GM12865 (cell line): ENCODE measurements at regions not wholly inside any gene's neighbourhood (a gene's known extent, or its start where the extent isn't known, plus 50 kb on each side); places are given as distances from the start of the nearest gene placed in this dataset.

Experiments used
- DNase-seq: peaks from one replicate; pipeline ENCODE4 v3.0.0; 2010; ENCODE audit warnings: low read depth
- H3K4me3 ChIP-seq: 2 replicates; pipeline ENCODE4 v1.5.1; 2011; ENCODE audit warnings: mild to moderate bottlenecking, low read depth, low read length, control low read depth
- TF ChIP-seq, protein P1 (sequence below): IDR thresholded peaks from 2 replicates; pipeline ENCODE4 v1.5.1; 2011; ENCODE audit warnings: low read length, control low read depth, low read depth, inconsistent platforms; ENCODE audit not compliant: insufficient read depth; ENCODE audit errors: missing control alignments

- no peak for DNase-seq
- TF ChIP-seq, protein P1, sequence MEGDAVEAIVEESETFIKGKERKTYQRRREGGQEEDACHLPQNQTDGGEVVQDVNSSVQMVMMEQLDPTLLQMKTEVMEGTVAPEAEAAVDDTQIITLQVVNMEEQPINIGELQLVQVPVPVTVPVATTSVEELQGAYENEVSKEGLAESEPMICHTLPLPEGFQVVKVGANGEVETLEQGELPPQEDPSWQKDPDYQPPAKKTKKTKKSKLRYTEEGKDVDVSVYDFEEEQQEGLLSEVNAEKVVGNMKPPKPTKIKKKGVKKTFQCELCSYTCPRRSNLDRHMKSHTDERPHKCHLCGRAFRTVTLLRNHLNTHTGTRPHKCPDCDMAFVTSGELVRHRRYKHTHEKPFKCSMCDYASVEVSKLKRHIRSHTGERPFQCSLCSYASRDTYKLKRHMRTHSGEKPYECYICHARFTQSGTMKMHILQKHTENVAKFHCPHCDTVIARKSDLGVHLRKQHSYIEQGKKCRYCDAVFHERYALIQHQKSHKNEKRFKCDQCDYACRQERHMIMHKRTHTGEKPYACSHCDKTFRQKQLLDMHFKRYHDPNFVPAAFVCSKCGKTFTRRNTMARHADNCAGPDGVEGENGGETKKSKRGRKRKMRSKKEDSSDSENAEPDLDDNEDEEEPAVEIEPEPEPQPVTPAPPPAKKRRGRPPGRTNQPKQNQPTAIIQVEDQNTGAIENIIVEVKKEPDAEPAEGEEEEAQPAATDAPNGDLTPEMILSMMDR = no peak
- no peak overlapping the region for H3K4me3 ChIP-seq
These were observed 308.1 kb upstream of the PPARGC1A start for GRCh38 chr4:24197955-24198354.

DNA sequence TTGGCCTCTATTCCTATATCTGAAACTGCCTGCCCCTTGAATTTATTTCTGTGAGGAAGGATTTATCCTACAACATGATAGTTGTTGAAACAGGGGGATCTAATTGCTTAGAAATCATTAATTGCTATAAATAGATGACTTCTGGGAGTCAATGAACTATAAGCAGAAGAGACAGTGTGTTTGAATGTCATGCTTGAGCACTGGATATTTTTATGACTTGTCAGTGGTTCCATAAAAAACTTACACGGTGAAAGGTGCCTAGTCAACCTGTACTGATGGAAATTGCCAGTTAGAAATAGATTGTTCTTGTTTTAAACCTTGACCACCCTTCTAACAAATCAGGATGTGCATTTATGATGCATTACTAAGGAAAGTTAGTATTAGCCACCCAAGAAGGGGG is 306.9 kb upstream of the PPARGC1A start:
- no peak overlapping the region for H3K4me3 ChIP-seq
- TF ChIP-seq, protein P1 = no peak
- no peak for DNase-seq

DNA sequence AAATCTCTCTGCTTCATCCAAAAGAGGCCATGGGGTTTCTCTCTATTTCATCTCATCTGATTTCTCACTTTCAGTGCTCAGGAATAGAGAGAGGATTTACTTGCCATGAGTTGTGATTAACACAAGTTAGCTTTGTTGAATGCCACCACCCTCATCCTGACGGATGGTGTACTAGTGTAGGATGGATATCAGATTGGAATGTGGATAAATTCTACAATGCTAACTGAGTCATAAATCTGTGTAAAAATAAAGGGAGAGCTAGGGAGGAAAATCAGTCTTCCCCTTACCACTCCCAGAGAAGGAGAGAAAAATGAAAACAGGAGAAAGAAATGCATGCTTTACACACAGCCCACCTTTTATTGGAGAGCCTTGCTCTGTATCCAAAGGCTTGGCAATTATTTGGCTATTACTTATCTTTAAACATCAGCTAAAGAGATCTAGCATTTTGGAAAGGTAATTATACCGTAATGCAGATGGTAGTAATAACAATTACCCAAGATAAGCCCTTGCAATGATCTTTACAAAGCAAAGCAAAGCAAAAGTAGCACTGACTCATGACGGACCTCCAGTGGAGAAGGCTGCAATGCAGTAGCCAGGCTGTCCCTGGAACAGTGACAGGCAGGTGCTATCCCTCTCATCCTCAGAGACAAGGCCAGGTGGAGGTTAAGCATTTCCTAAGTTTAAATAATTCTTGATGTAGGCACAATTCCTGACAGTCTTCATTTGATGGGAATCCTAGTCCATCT is 306.3 kb upstream of the PPARGC1A start:
- no peak overlapping the region for H3K4me3 ChIP-seq
- TF ChIP-seq, protein P1 = no peak
- DNase-seq = no peak

DNA sequence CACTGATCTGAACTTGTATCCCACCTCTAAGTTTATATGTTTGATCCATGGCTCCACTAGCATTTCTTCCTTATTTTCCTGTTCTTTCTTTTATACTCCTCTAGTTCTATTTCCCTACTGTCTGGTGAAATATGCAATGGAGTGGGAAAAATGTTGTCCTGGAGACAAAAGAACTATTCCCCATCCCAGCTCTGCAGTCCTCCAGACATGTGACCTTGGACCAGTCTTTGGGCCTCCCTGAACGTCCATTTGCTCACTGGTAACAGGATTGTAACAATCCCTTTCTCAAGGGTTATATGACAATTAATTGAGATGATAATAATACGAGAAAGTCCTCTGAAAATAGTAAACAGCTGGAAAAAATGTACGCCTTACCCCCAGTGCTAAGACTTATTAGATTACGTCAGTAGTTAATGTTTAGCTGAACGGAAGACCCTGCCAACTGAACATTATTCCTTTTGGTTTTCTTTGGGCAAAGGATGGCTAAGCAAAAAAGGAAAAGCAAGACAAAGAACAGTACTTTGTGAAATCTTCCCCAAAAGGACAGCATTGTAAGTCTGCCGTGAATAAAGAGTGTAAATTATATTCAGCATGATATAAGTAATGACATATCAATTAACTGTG is 302.3 kb upstream of the PPARGC1A start:
- no peak for DNase-seq
- H3K4me3 ChIP-seq = no peak overlapping the region
- TF ChIP-seq, protein P1 = no peak

GRCh38 chr4:24190761-24191695 is 301.2 kb upstream of the PPARGC1A start:
- H3K4me3 ChIP-seq = no peak overlapping the region
- no peak for DNase-seq
- TF ChIP-seq, protein P1 = no peak

DNA sequence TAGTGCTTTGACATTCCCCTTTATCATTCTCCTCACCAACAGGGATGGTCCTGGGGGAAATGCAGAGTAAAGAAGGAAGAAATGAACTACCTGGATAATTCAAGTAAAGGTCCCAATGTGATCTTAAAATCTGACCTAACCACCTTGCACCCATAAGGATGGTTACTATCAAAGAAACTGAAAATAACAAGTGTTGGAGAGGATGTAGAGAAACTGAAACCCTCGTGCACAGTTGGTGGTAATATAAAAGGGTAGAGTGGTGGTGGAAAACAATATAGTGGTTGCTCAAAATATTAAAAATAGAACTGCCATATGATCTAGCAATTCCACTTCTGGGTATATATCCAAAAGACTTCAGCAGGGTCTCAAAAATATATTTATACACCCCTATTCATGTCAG is 298.6 kb upstream of the PPARGC1A start:
- no peak for DNase-seq
- H3K4me3 ChIP-seq = no peak overlapping the region
- TF ChIP-seq, protein P1 = no peak
